GM12873 (cell line): ENCODE measurements at regions not wholly inside any gene's neighbourhood (a gene's known extent, or its start where the extent isn't known, plus 50 kb on each side); places are given as distances from the start of the nearest gene placed in this dataset.

Experiments
- CTCF ChIP-seq: IDR thresholded peaks from 2 replicates; pipeline ENCODE4 v1.5.1; 2012; ENCODE audit warnings: low read depth, mild to moderate bottlenecking, moderate library complexity, low read length, control low read depth; ENCODE audit not compliant: insufficient read depth; ENCODE audit errors: missing control alignments

GRCh38 chr7:117946151-117946633 is 73.0 kb upstream of the CTTNBP2 start:
- no peak for TF ChIP-seq CTCF

- TF ChIP-seq CTCF: peak; percentile 16
These were observed 76.0 kb upstream of the CTTNBP2 start for GRCh38 chr7:117949232-117949631.

GRCh38 chr7:117950601-117951260 is 77.5 kb upstream of the CTTNBP2 start:
- TF ChIP-seq CTCF: no peak

- TF ChIP-seq CTCF: no peak
These were observed 78.0 kb upstream of the CTTNBP2 start for GRCh38 chr7:117951285-117951684.

- TF ChIP-seq CTCF: no peak
These were observed 78.5 kb upstream of the CTTNBP2 start for GRCh38 chr7:117951691-117952280.

DNA sequence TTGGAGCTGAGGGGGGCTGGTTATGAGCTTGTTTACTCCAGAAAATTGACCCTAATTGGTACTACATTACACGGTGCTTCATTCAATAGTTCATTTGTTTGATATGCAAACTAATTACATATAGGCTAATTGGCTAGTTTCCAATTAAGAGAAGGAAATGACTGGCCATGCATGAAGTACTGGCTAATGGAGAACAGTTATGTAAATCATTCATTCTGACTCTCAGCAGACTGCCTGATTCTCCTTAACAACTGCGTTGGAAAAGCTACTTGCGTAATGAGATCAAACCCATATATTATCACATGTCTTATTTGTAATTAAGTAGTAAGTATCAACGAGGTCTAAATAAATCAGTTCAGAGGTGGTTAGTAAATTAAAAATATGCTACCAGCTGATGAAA is 81.8 kb upstream of the CTTNBP2 start:
- TF ChIP-seq CTCF: no peak

GRCh38 chr7:117960351-117960750 is 87.1 kb upstream of the CTTNBP2 start:
- TF ChIP-seq CTCF: no peak
